ENCODE measurements at regions not wholly inside any gene's neighbourhood (a gene's known extent, or its start where the extent isn't known, plus 50 kb on each side); places are given as distances from the start of the nearest gene placed in this dataset.

DNA sequence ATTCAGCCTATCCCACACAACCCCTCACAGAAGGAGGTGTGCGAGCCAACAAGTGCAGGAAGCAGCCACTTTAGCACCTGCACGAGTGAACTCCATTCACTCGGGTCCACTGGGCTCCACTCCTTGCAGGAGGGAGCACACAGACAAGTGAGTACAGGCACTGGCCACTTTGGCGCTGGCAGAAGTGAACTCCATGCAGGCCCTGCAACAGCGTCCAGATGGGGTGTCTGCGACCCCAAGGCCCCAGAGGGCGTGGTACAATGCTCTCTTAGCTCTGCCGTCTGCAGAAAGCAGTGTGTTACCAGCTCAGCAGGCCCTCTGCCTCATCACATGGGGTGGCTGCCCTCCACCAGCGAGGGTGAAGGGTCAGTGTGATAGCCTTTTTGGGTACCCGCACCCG lies 388.0 kb upstream of the CNTN4 start:
- DNase-seq (no peak), ATAC-seq (no peak)
- H3K27me3 ChIP-seq = no peaks in the 10 kb centered on the region
- H3K36me3 ChIP-seq = no peaks in the 10 kb centered on the region
- 85 to 89% methylated on average over 11 of the region's 11 CpGs for WGBS, 2 donors
- H3K27ac ChIP-seq = no peak overlapping the region
- intact Hi-C loops (cut with DNase I) = no loop called here
- no peak overlapping the region for H3K4me3 ChIP-seq
- H3K4me1 ChIP-seq = no peaks in the 10 kb centered on the region
- TF ChIP-seq, protein P1, sequence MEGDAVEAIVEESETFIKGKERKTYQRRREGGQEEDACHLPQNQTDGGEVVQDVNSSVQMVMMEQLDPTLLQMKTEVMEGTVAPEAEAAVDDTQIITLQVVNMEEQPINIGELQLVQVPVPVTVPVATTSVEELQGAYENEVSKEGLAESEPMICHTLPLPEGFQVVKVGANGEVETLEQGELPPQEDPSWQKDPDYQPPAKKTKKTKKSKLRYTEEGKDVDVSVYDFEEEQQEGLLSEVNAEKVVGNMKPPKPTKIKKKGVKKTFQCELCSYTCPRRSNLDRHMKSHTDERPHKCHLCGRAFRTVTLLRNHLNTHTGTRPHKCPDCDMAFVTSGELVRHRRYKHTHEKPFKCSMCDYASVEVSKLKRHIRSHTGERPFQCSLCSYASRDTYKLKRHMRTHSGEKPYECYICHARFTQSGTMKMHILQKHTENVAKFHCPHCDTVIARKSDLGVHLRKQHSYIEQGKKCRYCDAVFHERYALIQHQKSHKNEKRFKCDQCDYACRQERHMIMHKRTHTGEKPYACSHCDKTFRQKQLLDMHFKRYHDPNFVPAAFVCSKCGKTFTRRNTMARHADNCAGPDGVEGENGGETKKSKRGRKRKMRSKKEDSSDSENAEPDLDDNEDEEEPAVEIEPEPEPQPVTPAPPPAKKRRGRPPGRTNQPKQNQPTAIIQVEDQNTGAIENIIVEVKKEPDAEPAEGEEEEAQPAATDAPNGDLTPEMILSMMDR (IDR thresholded peaks at IDR 0.05) = no peak
- peaks cover 0 to 36% (median 4%) of the 10 kb centered on the region in 11 donors for H3K9me3 ChIP-seq

DNA sequence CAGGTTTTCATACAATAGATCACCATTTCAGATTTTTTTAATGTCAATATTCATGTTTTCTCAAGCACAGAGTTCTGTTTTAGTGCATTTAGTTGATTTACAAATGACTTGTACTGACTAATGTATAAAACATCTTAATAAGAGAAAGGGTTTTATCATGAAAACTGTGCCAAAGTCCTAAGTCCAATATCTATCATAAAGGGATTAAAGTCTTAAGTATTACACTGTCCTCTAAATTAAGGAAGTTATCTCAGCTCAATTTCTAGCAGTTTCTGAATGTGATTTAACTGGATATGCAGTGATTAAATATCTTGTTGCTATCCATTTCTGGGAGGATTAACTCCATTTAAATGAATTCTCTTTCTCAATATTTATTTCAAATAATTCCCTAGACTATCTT lies 381.1 kb upstream of the CNTN4 start:
- intact Hi-C loops (cut with DNase I) = no loop called here
- TF ChIP-seq, protein P1 (IDR thresholded peaks at IDR 0.05) = no peak

DNA sequence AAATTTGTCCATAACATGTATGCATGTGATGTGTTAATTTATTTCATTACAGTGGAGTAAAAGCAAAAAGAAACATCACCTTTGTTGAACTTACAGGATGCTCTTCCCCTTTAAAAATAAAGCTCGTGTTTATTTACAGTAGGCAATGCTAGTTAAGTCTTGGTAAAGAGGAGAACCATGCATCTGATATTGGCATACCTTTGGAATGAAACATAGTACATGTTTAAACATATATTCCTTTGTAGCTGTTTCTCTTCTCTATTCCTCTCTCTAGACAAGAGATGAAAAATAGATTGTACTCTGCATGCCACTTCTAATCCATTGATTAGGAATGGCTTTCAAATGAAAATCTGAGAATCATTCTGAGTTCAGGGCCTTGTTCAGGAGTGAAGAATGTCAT lies 374.9 kb upstream of the CNTN4 start:
- no peaks in the 10 kb centered on the region for H3K36me3 ChIP-seq
- intact Hi-C loops (cut with DNase I) = no loop called here
- WGBS, 2 donors = 58 to 76% methylated on average over 1 of the region's 1 CpG
- H3K4me3 ChIP-seq = no peak overlapping the region
- H3K27me3 ChIP-seq = no peaks in the 10 kb centered on the region
- H3K9me3 ChIP-seq = no peaks in the 10 kb centered on the region
- ATAC-seq = no peak
- no peak for DNase-seq
- H3K4me1 ChIP-seq = no peaks in the 10 kb centered on the region
- TF ChIP-seq, protein P1 (IDR thresholded peaks at IDR 0.05) = no peak
- no peak overlapping the region for H3K27ac ChIP-seq

More for the DNA sequence above, 381.1 kb upstream of the CNTN4 start:
- DNase-seq = no peak
- no peaks in the 10 kb centered on the region for H3K36me3 ChIP-seq
- no peak overlapping the region for H3K4me3 ChIP-seq
- H3K9me3 ChIP-seq = peaks cover 0 to 14% (median 0%) of the 10 kb centered on the region in 11 donors
- H3K4me1 ChIP-seq = no peaks in the 10 kb centered on the region
- no peak for ATAC-seq
- H3K27ac ChIP-seq = no peak overlapping the region
- H3K27me3 ChIP-seq = no peaks in the 10 kb centered on the region

DNA sequence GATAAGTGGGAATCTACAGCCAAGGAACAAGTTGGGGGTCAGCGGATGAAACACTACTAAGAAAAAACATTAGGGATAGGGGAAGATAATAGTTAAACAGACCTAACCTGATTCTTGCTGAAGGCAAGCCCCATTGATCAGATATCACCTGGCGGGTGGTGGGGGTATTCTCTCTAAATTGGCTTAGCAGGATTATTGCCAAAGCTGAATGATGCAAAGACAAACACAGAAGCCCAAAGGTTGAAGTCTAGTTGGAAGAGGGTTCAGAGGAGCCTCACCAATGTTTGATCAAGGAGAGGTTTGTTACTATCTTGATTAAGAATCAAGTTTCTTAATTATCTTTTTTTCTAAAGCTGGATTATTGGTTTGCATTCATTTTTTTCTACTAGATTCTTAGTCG lies 371.9 kb upstream of the CNTN4 start:
- H3K36me3 ChIP-seq = no peaks in the 10 kb centered on the region
- DNase-seq (no peak), ATAC-seq (no peak)
- 86 to 88% methylated on average over 3 of the region's 3 CpGs for WGBS, 2 donors
- no peaks in the 10 kb centered on the region for H3K27me3 ChIP-seq
- H3K4me1 ChIP-seq = no peaks in the 10 kb centered on the region
- TF ChIP-seq, protein P1 (IDR thresholded peaks at IDR 0.05) = no peak
- no peak overlapping the region for H3K4me3 ChIP-seq
- no peaks in the 10 kb centered on the region for H3K9me3 ChIP-seq
- no peak overlapping the region for H3K27ac ChIP-seq
- intact Hi-C loops (cut with DNase I) = no loop called here

DNA sequence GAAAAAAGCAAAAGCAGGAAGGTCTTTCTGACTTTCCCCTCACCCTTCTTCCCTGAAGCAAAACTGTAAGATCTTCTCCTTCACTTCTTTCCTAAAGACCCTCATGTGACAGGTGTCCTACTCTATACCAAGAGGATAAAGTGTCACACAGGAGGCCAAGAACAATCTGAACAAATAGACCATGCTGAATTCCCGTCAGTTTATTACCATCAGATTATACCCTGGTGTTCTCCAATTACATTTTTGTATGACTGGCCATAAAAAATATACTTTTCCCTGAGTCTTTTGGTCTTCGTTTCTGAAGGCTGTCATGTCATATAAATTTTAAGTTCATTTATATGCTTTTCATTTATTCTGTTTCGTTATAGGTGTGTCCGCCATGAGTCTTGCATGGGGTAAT lies 371.4 kb upstream of the CNTN4 start:
- H3K27ac ChIP-seq = no peak overlapping the region
- no peak for DNase-seq
- no peaks in the 10 kb centered on the region for H3K36me3 ChIP-seq
- H3K27me3 ChIP-seq = no peaks in the 10 kb centered on the region
- no peak overlapping the region for H3K4me3 ChIP-seq
- H3K9me3 ChIP-seq = no peaks in the 10 kb centered on the region
- 89% methylated on average over 4 of the region's 4 CpGs for WGBS, 2 donors
- intact Hi-C loops (cut with DNase I) = no loop called here
- TF ChIP-seq, protein P1 (IDR thresholded peaks at IDR 0.05) = no peak
- no peaks in the 10 kb centered on the region for H3K4me1 ChIP-seq
- no peak for ATAC-seq
